ENCODE measurements at regions not wholly inside any gene's neighbourhood (a gene's known extent, or its start where the extent isn't known, plus 50 kb on each side); places are given as distances from the start of the nearest gene placed in this dataset.
A peak's percentile ranks its signal among the peaks of the same experiment; 100 is the strongest.

GRCh38 chr1:157234705-157235273, 96.6 kb upstream of the ETV3 start:
- H3K36me3 Mint-ChIP-seq: peaks cover 1% of the 10 kb centered on the region
- H3K4me1 Mint-ChIP-seq: peaks cover 70% of the 10 kb centered on the region
- peak in 1 of 2 experiments; percentile 63 for DNase-seq (ENCODE audit: low spot score in 2 of 2, unreplicated experiment in 2 of 2)
- H3K9me3 Mint-ChIP-seq: no peaks in the 10 kb centered on the region
- no peak for TF ChIP-seq CTCF (IDR thresholded peaks at IDR 0.05; ENCODE audit: unreplicated experiment)
- peak overlapping the region; percentile 94 for H3K27ac Mint-ChIP-seq
- no peaks in the 10 kb centered on the region for H3K27me3 Mint-ChIP-seq (ENCODE audit: low read depth)
- H3K4me3 Mint-ChIP-seq: no peak overlapping the region

DNA sequence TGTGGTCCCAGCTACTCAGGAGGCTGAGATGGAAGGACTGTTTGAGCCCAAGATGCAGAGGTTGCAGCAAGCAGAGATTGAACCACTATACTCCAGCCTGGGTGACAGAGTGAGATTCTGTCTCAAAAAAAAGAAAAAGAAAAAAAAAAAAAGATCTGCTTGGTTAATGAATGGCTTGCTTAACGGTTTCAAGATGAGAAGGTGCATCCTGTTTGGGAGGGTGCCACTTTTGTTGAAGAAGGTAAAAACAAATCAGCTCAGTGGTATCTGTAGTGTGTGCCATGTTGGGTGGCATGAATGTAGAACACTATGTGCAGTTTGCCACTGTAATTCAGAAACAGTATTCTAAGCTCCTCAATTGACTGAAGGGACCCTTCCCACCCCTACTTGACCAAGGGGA, 94.9 kb upstream of the ETV3 start:
- peaks cover 59% of the 10 kb centered on the region for H3K4me1 Mint-ChIP-seq
- peaks cover 1% of the 10 kb centered on the region for H3K36me3 Mint-ChIP-seq
- no peak for TF ChIP-seq CTCF (IDR thresholded peaks at IDR 0.05; ENCODE audit: unreplicated experiment)
- no peak overlapping the region for H3K4me3 Mint-ChIP-seq
- H3K27me3 Mint-ChIP-seq (ENCODE audit: low read depth): no peaks in the 10 kb centered on the region
- H3K27ac Mint-ChIP-seq: peak overlapping the region; percentile 94
- DNase-seq (ENCODE audit: low spot score in 2 of 2, unreplicated experiment in 2 of 2): no peak
- no peaks in the 10 kb centered on the region for H3K9me3 Mint-ChIP-seq

GRCh38 chr1:157231846-157232525, 93.8 kb upstream of the ETV3 start:
- H3K27ac Mint-ChIP-seq: peak overlapping the region; percentile 26
- no peak for DNase-seq (ENCODE audit: low spot score in 2 of 2, unreplicated experiment in 2 of 2)
- H3K9me3 Mint-ChIP-seq: no peaks in the 10 kb centered on the region
- H3K27me3 Mint-ChIP-seq (ENCODE audit: low read depth): no peaks in the 10 kb centered on the region
- peaks cover 59% of the 10 kb centered on the region for H3K4me1 Mint-ChIP-seq
- no peak for TF ChIP-seq CTCF (IDR thresholded peaks at IDR 0.05; ENCODE audit: unreplicated experiment)
- H3K4me3 Mint-ChIP-seq: no peak overlapping the region
- peaks cover 1% of the 10 kb centered on the region for H3K36me3 Mint-ChIP-seq

GRCh38 chr1:157230500-157230899, 92.3 kb upstream of the ETV3 start:
- Mint-ChIP-seq H3K4me3 (no peak overlapping the region), H3K27ac (no peak overlapping the region), H3K9me3 (peaks cover 8% of the 10 kb centered on the region), H3K4me1 (peaks cover 47% of the 10 kb centered on the region), H3K36me3 (peaks cover 1% of the 10 kb centered on the region), H3K27me3 (ENCODE audit: low read depth) (no peaks in the 10 kb centered on the region)
- DNase-seq (ENCODE audit: low spot score in 2 of 2, unreplicated experiment in 2 of 2): no peak
- no peak for TF ChIP-seq CTCF (IDR thresholded peaks at IDR 0.05; ENCODE audit: unreplicated experiment)

DNA sequence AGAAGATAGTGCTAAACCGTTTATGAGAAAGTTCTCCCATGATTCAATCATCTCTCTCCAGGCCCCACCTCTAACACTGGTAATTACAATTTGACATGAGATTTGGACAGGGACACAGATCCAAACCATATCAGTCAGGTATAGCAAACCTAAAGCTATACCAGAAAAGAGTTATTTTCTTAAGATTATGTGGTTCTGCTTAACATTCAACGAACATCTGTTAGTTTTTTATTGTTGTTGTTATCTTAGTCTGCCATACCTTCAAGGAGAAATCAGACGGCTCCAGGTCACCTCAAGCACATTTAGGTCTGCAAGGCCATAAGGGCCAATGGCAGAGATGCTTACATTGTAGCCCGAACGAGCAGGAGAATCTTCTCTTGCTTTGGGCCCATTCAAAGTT, 89.5 kb upstream of the ETV3 start:
- Mint-ChIP-seq H3K27ac (no peak overlapping the region), H3K9me3 (peaks cover 27% of the 10 kb centered on the region), H3K27me3 (ENCODE audit: low read depth) (no peaks in the 10 kb centered on the region), H3K36me3 (peaks cover 2% of the 10 kb centered on the region), H3K4me3 (no peak overlapping the region), H3K4me1 (peaks cover 20% of the 10 kb centered on the region)
- no peak for TF ChIP-seq CTCF (IDR thresholded peaks at IDR 0.05; ENCODE audit: unreplicated experiment)
- no peak for DNase-seq (ENCODE audit: low spot score in 2 of 2, unreplicated experiment in 2 of 2)
